ENCODE measurements at regions not wholly inside any gene's neighbourhood (a gene's known extent, or its start where the extent isn't known, plus 50 kb on each side); places are given as distances from the start of the nearest gene placed in this dataset.

- H3K9ac ChIP-seq (ENCODE audit: insufficient read depth, low read depth, low read length) = no peak overlapping the region
- H3K79me2 ChIP-seq (ENCODE audit: insufficient read depth, low read length) = no peaks in the 10 kb centered on the region
- DNase-seq (ENCODE audit: low spot score) (no peak), FAIRE-seq (no peak), ATAC-seq (no peak)
- 80% methylated on average over 1 of the region's 1 CpG for WGBS (ENCODE audit: low lambda C conversion rate)
- H3K27ac ChIP-seq (ENCODE audit: extremely low read length, insufficient read depth, low read length) = no peak overlapping the region
- no peak overlapping the region for H3K4me3 ChIP-seq (replicated peaks in 1 of 3; ENCODE audit: insufficient read depth in 1 of 3, low read depth in 2 of 3, low read length in 3 of 3)
- no peak overlapping the region for H3K4me2 ChIP-seq (ENCODE audit: low read depth, low read length)
- CTCF ChIA-PET (ENCODE audit: low intra/inter-chr PET ratio, low total read pairs) = no interaction called here
- in situ Hi-C loops (cut with HindIII; ENCODE audit: extremely low pct_ligation_motif_present, low pct_unique_long_range_greater_than_20kb) = no loop called here
- no peaks in the 10 kb centered on the region for H4K20me1 ChIP-seq (ENCODE audit: insufficient read depth, low read length)
- intact Hi-C loops (cut with micrococcal nuclease; ENCODE audit: unreplicated experiment) = no loop called here
- H3K27me3 ChIP-seq (ENCODE audit: control insufficient read depth in 1 of 2, insufficient read depth in 2 of 2, low read length in 2 of 2) = no peaks in the 10 kb centered on the region
- BruUV-seq (replicated peaks) = no TSS peak
- POLR2A ChIA-PET = no interaction called here
- H3K9me3 ChIP-seq (ENCODE audit: low read length) = 0 out of 2 replicates have a peak, but pooled peaks cover 6% of the 10 kb centered on the region
- H2AFZ ChIP-seq (ENCODE audit: low read length) = no peak overlapping the region
- H3K36me3 ChIP-seq (replicated peaks in 1 of 2; ENCODE audit: control insufficient read depth in 1 of 2, insufficient read depth in 2 of 2, low read length in 2 of 2) = no peaks in the 10 kb centered on the region; a peak in 1 of 5 replicates
- H3K4me1 ChIP-seq (ENCODE audit: insufficient read depth, low read length) = no peaks in the 10 kb centered on the region
- no peak for TF ChIP-seq DRAP1 (CRISPR knock-in tag; IDR thresholded peaks at IDR 0.05)
- TF ChIP-seq ZNF629 (CRISPR knock-in tag; conservative IDR thresholded peaks at IDR 0.05) = no peak
- TF ChIP-seq ZBTB34 (CRISPR knock-in tag; IDR thresholded peaks at IDR 0.05) = no peak
- TF ChIP-seq SMAD1 (CRISPR knock-in tag; IDR thresholded peaks at IDR 0.05; ENCODE audit: borderline replicate concordance, low read depth) = no peak
- no peak for TF ChIP-seq ZFX (CRISPR knock-in tag; IDR thresholded peaks at IDR 0.05; ENCODE audit: low read depth)
- TF ChIP-seq ARNT2 (CRISPR knock-in tag; IDR thresholded peaks at IDR 0.05; ENCODE audit: low read depth) = no peak
- no peak for TF ChIP-seq MYPOP (CRISPR knock-in tag; IDR thresholded peaks at IDR 0.05)
- TF ChIP-seq AGO2 (optimal IDR thresholded peaks at IDR 0.05; ENCODE audit: low read depth, low read length) = no peak
- no peak for TF ChIP-seq SNAPC4 (CRISPR knock-in tag; IDR thresholded peaks at IDR 0.05)
- TF ChIP-seq HNF1B (CRISPR knock-in tag; IDR thresholded peaks at IDR 0.05) = no peak
- no peak for TF ChIP-seq STAG1 (CRISPR knock-in tag; IDR thresholded peaks at IDR 0.05)
These were observed 118.3 kb downstream of the BUD13 start for GRCh38 chr11:116654526-116654925.

Data from HepG2 (cell line).